ENCODE measurements at regions not wholly inside any gene's neighbourhood (a gene's known extent, or its start where the extent isn't known, plus 50 kb on each side); places are given as distances from the start of the nearest gene placed in this dataset.
"Not testable (repeated sequence)": the region's sequence is repeated elsewhere in the genome, so short reads cannot be mapped to it uniquely, and the experiment has no call there.

- TF ChIP-seq CTCF (IDR thresholded peaks at IDR 0.05 in 8 of 11, conservative IDR thresholded peaks at IDR 0.05 in 3 of 11); POLR2A (IDR thresholded peaks at IDR 0.05); POLR2AphosphoS5 (IDR thresholded peaks at IDR 0.05): not testable (repeated sequence)
Observed at GRCh38 chr16:17735099-17735498, 264.3 kb upstream of the XYLT1 start.
